GM12872 (cell line): ENCODE measurements at regions not wholly inside any gene's neighbourhood (a gene's known extent, or its start where the extent isn't known, plus 50 kb on each side); places are given as distances from the start of the nearest gene placed in this dataset.

Experiments used
- TF ChIP-seq, protein P1 (sequence below): IDR thresholded peaks from 3 replicates; pipeline ENCODE4 v1.5.1; 2011; ENCODE audit warnings: low read depth, mild to moderate bottlenecking, low read length, moderate library complexity; ENCODE audit not compliant: insufficient read depth

DNA sequence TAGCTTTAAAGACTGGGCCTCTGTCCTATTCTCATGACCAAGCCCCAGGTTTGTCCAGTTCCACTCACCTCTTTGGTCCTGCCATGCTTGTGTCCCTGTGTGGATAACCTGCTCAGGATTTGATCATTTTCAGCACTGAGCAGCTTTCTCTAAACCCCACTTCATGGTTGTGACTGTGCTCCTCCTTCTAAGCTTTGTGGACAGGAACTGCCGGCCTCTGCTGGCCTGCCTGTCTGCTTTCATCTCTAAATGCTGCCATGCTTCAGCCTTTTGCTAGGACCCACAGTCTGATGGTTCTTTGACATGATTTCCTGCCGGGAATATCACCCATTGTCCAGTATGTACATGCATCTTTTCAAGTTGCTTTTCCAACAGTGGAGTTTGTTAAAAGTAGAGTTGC is 53.9 kb upstream of the STXBP6 start:
- TF ChIP-seq, protein P1, sequence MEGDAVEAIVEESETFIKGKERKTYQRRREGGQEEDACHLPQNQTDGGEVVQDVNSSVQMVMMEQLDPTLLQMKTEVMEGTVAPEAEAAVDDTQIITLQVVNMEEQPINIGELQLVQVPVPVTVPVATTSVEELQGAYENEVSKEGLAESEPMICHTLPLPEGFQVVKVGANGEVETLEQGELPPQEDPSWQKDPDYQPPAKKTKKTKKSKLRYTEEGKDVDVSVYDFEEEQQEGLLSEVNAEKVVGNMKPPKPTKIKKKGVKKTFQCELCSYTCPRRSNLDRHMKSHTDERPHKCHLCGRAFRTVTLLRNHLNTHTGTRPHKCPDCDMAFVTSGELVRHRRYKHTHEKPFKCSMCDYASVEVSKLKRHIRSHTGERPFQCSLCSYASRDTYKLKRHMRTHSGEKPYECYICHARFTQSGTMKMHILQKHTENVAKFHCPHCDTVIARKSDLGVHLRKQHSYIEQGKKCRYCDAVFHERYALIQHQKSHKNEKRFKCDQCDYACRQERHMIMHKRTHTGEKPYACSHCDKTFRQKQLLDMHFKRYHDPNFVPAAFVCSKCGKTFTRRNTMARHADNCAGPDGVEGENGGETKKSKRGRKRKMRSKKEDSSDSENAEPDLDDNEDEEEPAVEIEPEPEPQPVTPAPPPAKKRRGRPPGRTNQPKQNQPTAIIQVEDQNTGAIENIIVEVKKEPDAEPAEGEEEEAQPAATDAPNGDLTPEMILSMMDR: no peak

DNA sequence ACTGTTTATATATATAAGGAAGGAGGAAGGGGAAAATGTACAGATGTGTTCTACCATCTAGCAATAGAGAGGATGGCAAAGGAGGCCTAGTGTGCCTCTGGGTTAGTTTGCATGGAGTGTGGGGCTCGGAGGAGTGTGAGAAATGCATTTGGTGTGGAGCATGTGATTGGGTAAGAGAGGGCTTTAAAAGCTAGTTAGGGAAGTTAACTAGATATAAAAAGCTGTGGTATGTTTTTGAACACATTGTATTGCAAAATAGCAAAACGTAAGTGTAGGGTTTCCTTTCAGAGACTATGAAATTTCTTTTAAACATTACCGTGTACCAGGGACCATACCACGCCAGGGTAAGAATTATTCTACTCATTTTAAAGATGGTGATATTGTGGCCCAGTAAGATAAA is 53.3 kb upstream of the STXBP6 start:
- TF ChIP-seq, protein P1: no peak

DNA sequence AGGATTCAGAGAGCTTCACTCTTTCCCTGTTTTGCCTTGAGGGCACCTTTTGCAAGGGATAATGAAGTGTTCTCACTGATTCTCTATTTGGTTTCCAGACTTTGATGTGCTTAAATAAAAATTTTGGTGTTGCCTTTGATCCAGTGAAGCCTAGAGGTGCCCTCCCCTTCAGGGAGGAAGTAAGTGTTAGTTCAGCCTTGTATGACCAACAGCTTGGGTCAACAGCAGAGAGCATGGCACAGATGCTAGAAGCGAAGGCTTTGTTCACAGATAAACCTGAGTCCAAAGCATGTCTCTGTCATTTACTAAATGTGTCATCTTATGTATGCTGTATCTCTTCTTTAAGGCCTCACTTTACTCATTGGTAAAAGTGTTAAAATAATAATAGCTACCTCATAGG is 52.8 kb upstream of the STXBP6 start:
- TF ChIP-seq, protein P1: no peak

DNA sequence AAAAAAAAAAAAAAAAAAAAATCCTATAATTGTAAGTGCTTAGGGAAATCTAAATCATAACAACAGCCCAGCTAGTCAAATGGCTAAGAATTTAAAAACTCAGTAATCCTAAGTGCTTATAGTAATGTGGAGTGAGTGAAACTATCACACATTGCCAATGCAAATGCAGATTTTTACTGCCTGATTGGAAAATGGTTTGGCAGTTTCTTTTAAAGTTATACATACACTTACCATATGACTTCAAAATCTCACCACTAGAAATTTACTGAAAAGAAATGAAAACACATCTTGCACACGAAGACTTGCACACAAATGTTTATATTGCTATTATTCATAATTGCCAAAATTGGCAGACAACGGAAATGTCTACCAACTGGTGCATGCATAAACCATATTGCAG is 51.3 kb upstream of the STXBP6 start:
- TF ChIP-seq, protein P1: no peak
